HG03025 (cell line): ENCODE measurements at regions not wholly inside any gene's neighbourhood (a gene's known extent, or its start where the extent isn't known, plus 50 kb on each side); places are given as distances from the start of the nearest gene placed in this dataset.
"Not testable (repeated sequence)": the region's sequence is repeated elsewhere in the genome, so short reads cannot be mapped to it uniquely, and the experiment has no call there.

ENCODE experiments used
- ATAC-seq: cut with Tn5 transposase; IDR thresholded peaks from one replicate; pipeline ENCODE4 v1.9.1; 2021; ENCODE audit warnings: mild to moderate bottlenecking, moderate library complexity; ENCODE audit not compliant: unreplicated experiment, low FRiP score

GRCh38 chr4:95898226-95898625, 58.3 kb downstream of the PDHA2 start:
- peak; percentile 81 for ATAC-seq

GRCh38 chr4:95909211-95909610, 69.3 kb downstream of the PDHA2 start:
- ATAC-seq = no peak

- no peak for ATAC-seq
These were observed 70.9 kb downstream of the PDHA2 start for GRCh38 chr4:95910749-95911148.

- no peak for ATAC-seq
These were observed 81.6 kb downstream of the PDHA2 start for GRCh38 chr4:95921470-95921869.

GRCh38 chr4:95929448-95930064, 89.7 kb downstream of the PDHA2 start:
- no peak for ATAC-seq

- ATAC-seq = no peak
These were observed 99.2 kb downstream of the PDHA2 start for GRCh38 chr4:95939141-95939540.

GRCh38 chr4:95949136-95949765, 109.4 kb downstream of the PDHA2 start:
- ATAC-seq = no peak

GRCh38 chr4:95949808-95950207, 109.9 kb downstream of the PDHA2 start:
- no peak for ATAC-seq

GRCh38 chr4:95952538-95952937, 112.6 kb downstream of the PDHA2 start:
- ATAC-seq = not testable (repeated sequence)

- ATAC-seq = no peak
These were observed 116.2 kb downstream of the PDHA2 start for GRCh38 chr4:95956094-95956493.

- no peak for ATAC-seq
These were observed 117.2 kb downstream of the PDHA2 start for GRCh38 chr4:95957054-95957453.

- ATAC-seq = no peak
These were observed 117.9 kb downstream of the PDHA2 start for GRCh38 chr4:95957759-95958158.

GRCh38 chr4:95959182-95959581, 119.3 kb downstream of the PDHA2 start:
- ATAC-seq = no peak

GRCh38 chr4:95959633-95960032, 119.7 kb downstream of the PDHA2 start:
- no peak for ATAC-seq

- ATAC-seq = no peak
These were observed 123.6 kb downstream of the PDHA2 start for GRCh38 chr4:95963456-95963855.

GRCh38 chr4:95979961-95980876, 140.3 kb downstream of the PDHA2 start:
- ATAC-seq = no peak

GRCh38 chr4:95980877-95981360, 141.0 kb downstream of the PDHA2 start:
- ATAC-seq = no peak

- no peak for ATAC-seq
These were observed 141.7 kb downstream of the PDHA2 start for GRCh38 chr4:95981591-95981990.

GRCh38 chr4:95982516-95982915, 142.6 kb downstream of the PDHA2 start:
- ATAC-seq = no peak

GRCh38 chr4:95984081-95984480, 144.2 kb downstream of the PDHA2 start:
- no peak for ATAC-seq

GRCh38 chr4:95985051-95985450, 145.2 kb downstream of the PDHA2 start:
- peak; percentile 78 for ATAC-seq
